HG03066 (cell line): ENCODE measurements at regions not wholly inside any gene's neighbourhood (a gene's known extent, or its start where the extent isn't known, plus 50 kb on each side); places are given as distances from the start of the nearest gene placed in this dataset.

Experiments
- ATAC-seq: cut with Tn5 transposase; IDR thresholded peaks from one replicate; pipeline ENCODE4 v1.9.1; 2021; ENCODE audit warnings: low read depth; ENCODE audit not compliant: unreplicated experiment

- no peak for ATAC-seq
These were observed 400.7 kb downstream of the PLA2G4A start for GRCh38 chr1:187229496-187229895.

GRCh38 chr1:187234706-187235105 is 406.0 kb downstream of the PLA2G4A start:
- no peak for ATAC-seq

- no peak for ATAC-seq
These were observed 407.4 kb downstream of the PLA2G4A start for GRCh38 chr1:187236199-187236598.

DNA sequence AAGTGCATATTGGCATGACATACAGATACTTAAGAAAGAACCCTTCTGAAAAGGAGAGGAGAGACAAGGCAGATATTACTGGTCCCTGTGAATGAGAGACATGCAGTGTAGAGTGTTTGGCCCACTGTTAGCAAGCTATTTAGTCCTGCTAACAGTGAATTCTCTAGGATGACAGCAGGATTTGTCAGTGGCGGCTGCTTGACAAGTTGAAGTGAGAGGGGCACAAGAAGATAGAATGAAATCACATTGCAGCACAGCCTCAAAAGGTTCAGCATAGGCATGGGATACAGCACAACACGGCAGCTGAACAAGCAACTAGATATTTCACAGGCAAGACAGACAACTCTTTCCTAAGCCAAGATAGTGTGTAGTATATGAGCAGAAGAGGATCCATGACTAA is 407.9 kb downstream of the PLA2G4A start:
- ATAC-seq = no peak

GRCh38 chr1:187237542-187237941 is 408.8 kb downstream of the PLA2G4A start:
- no peak for ATAC-seq

DNA sequence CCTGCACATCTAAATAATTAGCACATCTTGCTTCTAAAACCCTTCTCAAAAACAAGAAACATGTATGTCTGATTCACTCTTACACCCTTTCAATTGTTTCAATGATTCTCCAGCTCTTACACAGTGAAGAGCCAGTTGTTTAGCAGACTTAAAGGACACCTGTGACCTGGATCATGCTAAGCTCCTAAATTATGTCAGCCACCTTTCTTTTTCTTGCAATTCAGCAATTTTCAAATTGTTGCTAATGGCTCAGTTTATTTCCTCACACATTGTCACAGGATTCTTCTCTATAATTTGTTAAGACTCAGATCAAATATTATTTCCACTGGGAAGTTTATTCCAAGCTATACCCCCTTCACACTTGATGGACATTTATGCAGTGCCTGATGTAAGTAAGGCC is 413.2 kb downstream of the PLA2G4A start:
- no peak for ATAC-seq

- no peak for ATAC-seq
These were observed 415.9 kb downstream of the PLA2G4A start for GRCh38 chr1:187244623-187245022.

DNA sequence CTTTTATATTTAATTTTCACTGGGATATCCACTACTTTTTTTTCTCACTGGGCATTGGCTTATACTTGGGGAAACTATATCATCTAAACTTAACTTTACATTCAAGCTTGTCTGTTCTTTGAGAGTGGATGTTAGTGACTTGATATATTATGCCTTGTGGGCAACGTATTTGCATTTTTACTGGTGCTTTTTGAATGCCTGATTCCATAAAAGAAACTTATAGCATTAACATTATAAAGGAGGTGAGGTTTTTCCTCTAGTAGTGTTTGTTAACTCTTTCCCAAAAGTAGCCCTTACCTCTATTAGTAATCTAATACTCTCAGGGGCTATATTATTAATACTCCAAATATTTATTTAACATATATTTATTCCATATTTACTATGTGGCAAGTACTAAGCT is 416.5 kb downstream of the PLA2G4A start:
- no peak for ATAC-seq

DNA sequence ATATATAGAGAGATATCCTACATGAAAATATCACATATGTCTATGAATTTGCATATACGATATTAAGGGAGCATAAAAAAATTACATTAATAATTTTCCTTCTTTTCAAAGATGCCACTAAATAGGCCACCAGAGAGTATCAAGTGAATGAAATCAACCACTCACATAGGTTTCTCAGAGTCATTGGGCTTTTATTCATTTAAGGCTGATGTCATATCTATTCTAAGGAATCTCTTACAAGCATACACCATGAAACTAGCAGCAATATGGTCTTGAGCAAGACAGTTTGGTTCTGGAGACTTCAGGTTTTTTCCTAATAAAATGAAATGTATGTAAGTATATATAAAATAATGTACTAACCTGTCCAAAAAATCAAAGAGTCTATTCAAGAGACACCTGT is 420.4 kb downstream of the PLA2G4A start:
- no peak for ATAC-seq

- ATAC-seq = no peak
These were observed 424.2 kb downstream of the PLA2G4A start for GRCh38 chr1:187252923-187253322.

DNA sequence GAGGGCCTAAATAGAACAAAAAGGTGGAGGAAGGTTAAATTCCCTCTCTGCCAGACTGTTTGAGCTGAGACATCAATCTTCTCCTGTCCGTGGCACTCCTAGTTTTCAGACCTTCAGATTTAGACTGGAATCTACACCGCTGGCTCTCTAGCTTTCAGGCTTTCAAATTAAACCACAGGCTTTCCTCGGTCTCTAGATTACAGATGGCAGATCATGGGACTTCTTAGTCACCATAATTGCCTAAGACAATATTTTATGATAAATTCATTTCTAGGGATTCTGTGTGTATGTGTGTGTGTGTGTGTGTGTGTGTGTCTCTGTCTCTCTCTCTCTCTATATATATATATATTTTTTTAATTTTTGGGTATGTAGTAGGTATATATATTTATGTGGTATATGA is 428.7 kb downstream of the PLA2G4A start:
- ATAC-seq = no peak

GRCh38 chr1:187261637-187262036 is 432.9 kb downstream of the PLA2G4A start:
- ATAC-seq = no peak

GRCh38 chr1:187262731-187263130 is 434.0 kb downstream of the PLA2G4A start:
- no peak for ATAC-seq

- no peak for ATAC-seq
These were observed 436.4 kb downstream of the PLA2G4A start for GRCh38 chr1:187264995-187265602.

GRCh38 chr1:187266051-187266450 is 437.3 kb downstream of the PLA2G4A start:
- ATAC-seq = no peak

DNA sequence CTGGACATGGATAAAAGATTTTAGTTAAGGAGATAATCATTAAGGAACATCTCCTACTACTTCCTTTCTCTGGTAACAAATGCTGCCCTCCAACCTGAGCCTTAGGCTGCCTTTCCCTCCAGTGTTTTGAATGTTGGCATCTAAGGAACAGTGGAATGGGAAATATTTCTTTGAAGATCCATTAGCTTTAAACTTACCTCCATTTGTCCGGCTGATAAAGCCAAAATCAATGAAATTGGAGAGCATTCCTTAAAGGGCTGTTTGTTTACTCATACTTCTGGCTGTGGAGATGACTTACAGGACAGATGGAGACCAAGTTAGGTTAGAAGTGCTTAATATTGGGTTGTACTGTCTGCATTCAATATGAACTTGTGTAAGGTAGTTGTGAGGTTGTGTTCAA is 439.1 kb downstream of the PLA2G4A start:
- ATAC-seq = no peak

DNA sequence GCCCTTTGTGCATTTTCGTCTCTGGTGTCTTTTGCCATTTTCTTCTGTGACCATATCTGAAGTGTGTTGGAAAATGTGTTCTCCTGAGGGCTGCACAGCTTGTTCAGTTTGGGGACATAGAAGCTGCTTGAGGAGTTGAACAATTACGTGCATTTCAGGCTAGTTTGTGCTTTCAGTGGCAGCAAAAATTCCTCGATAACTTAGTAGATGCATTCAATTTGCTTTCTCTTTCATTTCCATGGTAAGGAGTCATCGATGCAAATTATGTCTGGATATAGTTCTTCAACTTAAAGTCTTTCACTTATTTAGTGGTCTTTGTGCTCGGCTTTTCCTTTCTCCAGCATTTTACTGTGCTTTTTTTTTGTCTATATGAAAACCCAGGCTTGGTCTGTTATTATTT is 441.5 kb downstream of the PLA2G4A start:
- ATAC-seq = no peak

- no peak for ATAC-seq
These were observed 446.6 kb downstream of the PLA2G4A start for GRCh38 chr1:187275346-187275745.

GRCh38 chr1:187275985-187276575 is 447.3 kb downstream of the PLA2G4A start:
- ATAC-seq = no peak

- no peak for ATAC-seq
These were observed 447.9 kb downstream of the PLA2G4A start for GRCh38 chr1:187276677-187277076.

- ATAC-seq = no peak
These were observed 451.3 kb downstream of the PLA2G4A start for GRCh38 chr1:187280031-187280430.

- no peak for ATAC-seq
These were observed 452.3 kb downstream of the PLA2G4A start for GRCh38 chr1:187281085-187281484.

DNA sequence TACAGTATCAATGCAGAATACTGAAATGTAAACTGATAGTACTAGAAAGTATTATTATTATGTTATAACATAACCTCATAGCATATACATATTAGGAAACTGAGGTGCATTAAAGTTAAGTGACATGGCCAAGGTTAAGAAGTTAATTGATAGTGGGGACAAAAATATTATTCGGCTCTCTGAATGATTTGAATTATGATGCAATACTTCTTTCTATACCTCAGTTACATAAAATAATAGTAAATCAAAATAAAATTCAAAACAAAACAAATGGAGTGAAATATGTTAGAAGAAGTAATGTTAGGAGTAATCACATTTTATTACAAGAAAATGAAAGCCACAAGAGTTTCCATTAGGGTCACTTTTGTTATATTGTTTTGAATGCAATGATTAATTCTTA is 455.2 kb downstream of the PLA2G4A start:
- no peak for ATAC-seq
